Natural killer cell (primary cell): ENCODE measurements at regions not wholly inside any gene's neighbourhood (a gene's known extent, or its start where the extent isn't known, plus 50 kb on each side); places are given as distances from the start of the nearest gene placed in this dataset.

Source experiments
- ATAC-seq, 3 donors: fragments of 150-1000 bp in 2 of 3; fragments of 200-7000 bp in 1 of 3; cut with Tn5 transposase; 1 replicate in 1 of 3; 2 replicates in 2 of 3; pipeline ENCODE4 v1.10.0; 2021; ENCODE audit warnings: mild to moderate bottlenecking in 2 of 3, moderate library complexity in 2 of 3
- DNase-seq, 2 donors: peaks; one replicate each; pipeline versions ENCODE4 v3.0.0 to v3.0.0-alpha.2; 2013 to 2021; ENCODE audit warnings: mixed read lengths in 1 of 2
- H3K27ac ChIP-seq: one replicate; pipeline ENCODE4 v1.5.1; 2013; ENCODE audit warnings: mild to moderate bottlenecking, low read length
- H3K27me3 ChIP-seq: one replicate; pipeline ENCODE4 v1.6.1; 2013; ENCODE audit warnings: low read length; ENCODE audit not compliant: control insufficient read depth, insufficient read depth
- H3K36me3 ChIP-seq: one replicate; pipeline ENCODE4 v1.6.1; 2013; ENCODE audit warnings: low read length; ENCODE audit not compliant: control insufficient read depth, insufficient read depth
- H3K4me1 ChIP-seq: one replicate; pipeline ENCODE4 v1.6.1; 2013; ENCODE audit warnings: low read length; ENCODE audit not compliant: control insufficient read depth, insufficient read depth
- H3K4me3 ChIP-seq: one replicate; pipeline ENCODE4 v1.5.1; 2013; ENCODE audit warnings: low read length
- H3K9me3 ChIP-seq: one replicate; pipeline ENCODE4 v1.6.1; 2013; ENCODE audit warnings: low read length; ENCODE audit not compliant: control insufficient read depth, insufficient read depth
- H3K27ac Mint-ChIP-seq, 2 donors: one replicate each; pipeline ENCODE4 v1.8.0; 2022; ENCODE audit warnings: mild to moderate bottlenecking in 2 of 2, mixed read lengths in 2 of 2, moderate library complexity in 1 of 2
- H3K27me3 Mint-ChIP-seq, 2 donors: one replicate each; pipeline ENCODE4 v1.8.0; 2022; ENCODE audit warnings: low read depth in 2 of 2, mixed read lengths in 2 of 2
- H3K36me3 Mint-ChIP-seq: one replicate; pipeline ENCODE4 v1.8.0; 2022; ENCODE audit warnings: mixed read lengths
- H3K4me1 Mint-ChIP-seq, 2 donors: one replicate each; pipeline ENCODE4 v1.8.0; 2022; ENCODE audit warnings: mixed read lengths in 2 of 2
- H3K4me3 Mint-ChIP-seq: one replicate; pipeline ENCODE4 v1.8.0; 2022; ENCODE audit warnings: mild to moderate bottlenecking, moderate library complexity, mixed read lengths
- H3K9me3 Mint-ChIP-seq, 2 donors: one replicate each; pipeline ENCODE4 v1.8.0; 2022; ENCODE audit warnings: mixed read lengths in 2 of 2
- CTCF ChIP-seq: fragments of 200-600 bp; IDR thresholded peaks from one replicate; pipeline ENCODE4 v1.8.0; 2022; ENCODE audit warnings: antibody characterized with exemption
- WGBS: methylation state at CpG from one replicate; pipeline ENCODE4 v1.1.7; 2013; ENCODE audit warnings: missing lambda C conversion rate; ENCODE audit not compliant: insufficient coverage; 5-methylcytosine and 5-hydroxymethylcytosine counted together
- intact Hi-C: fragments of 100-400 bp; cut with micrococcal nuclease; formaldehyde crosslinking; loops from one replicate; pipeline ENCODE4 v1.14.2; 2022

- no peak overlapping the region for H3K4me3 Mint-ChIP-seq
- 60% methylated on average over 2 of the region's 2 CpGs for WGBS
- no peaks in the 10 kb centered on the region for H3K9me3 ChIP-seq
- H3K4me1 Mint-ChIP-seq = no peaks in the 10 kb centered on the region
- no peak for DNase-seq
- no peak overlapping the region for H3K27ac ChIP-seq
- no peak for ATAC-seq
- intact Hi-C loops = no loop called here
- H3K4me1 ChIP-seq = no peaks in the 10 kb centered on the region
- no peaks in the 10 kb centered on the region for H3K36me3 Mint-ChIP-seq
- no peak overlapping the region for H3K4me3 ChIP-seq
- TF ChIP-seq CTCF = no peak
- no peak overlapping the region for H3K27ac Mint-ChIP-seq
- no peaks in the 10 kb centered on the region for H3K27me3 ChIP-seq
- H3K36me3 ChIP-seq = no peaks in the 10 kb centered on the region
- no peaks in the 10 kb centered on the region for H3K9me3 Mint-ChIP-seq
- H3K27me3 Mint-ChIP-seq = peaks cover 0 to 2% of the 10 kb centered on the region in 2 donors
Measured at GRCh38 chrX:69324851-69325250, 159.6 kb upstream of the PJA1 start.

- no peaks in the 10 kb centered on the region for H3K27me3 ChIP-seq
- ATAC-seq = no peak
Measured at GRCh38 chrX:69323786-69324720, 158.8 kb upstream of the PJA1 start.

GRCh38 chrX:69321789-69322188 is 156.5 kb upstream of the PJA1 start:
- ATAC-seq = no peak
- no peak for TF ChIP-seq CTCF

More at GRCh38 chrX:69323786-69324720, 158.8 kb upstream of the PJA1 start:
- no peak for TF ChIP-seq CTCF
- Histone ChIP-seq H3K27ac (no peak overlapping the region), H3K9me3 (no peaks in the 10 kb centered on the region), H3K4me3 (no peak overlapping the region), H3K4me1 (no peaks in the 10 kb centered on the region), H3K36me3 (no peaks in the 10 kb centered on the region)
- DNase-seq = no peak
- intact Hi-C loops = no loop called here
- H3K27me3 Mint-ChIP-seq = peaks cover 0 to 2% of the 10 kb centered on the region in 2 donors
- H3K27ac Mint-ChIP-seq = no peak overlapping the region
- WGBS = 90% methylated on average over 9 of the region's 9 CpGs
- no peaks in the 10 kb centered on the region for H3K9me3 Mint-ChIP-seq
- H3K4me1 Mint-ChIP-seq = no peaks in the 10 kb centered on the region
- no peaks in the 10 kb centered on the region for H3K36me3 Mint-ChIP-seq
- H3K4me3 Mint-ChIP-seq = no peak overlapping the region

More at GRCh38 chrX:69321789-69322188, 156.5 kb upstream of the PJA1 start:
- no peak for DNase-seq
- H3K4me3 ChIP-seq = no peak overlapping the region
- intact Hi-C loops = no loop called here
- Mint-ChIP-seq H3K36me3 (no peaks in the 10 kb centered on the region), H3K4me3 (no peak overlapping the region), H3K27me3 (peaks cover 0 to 2% of the 10 kb centered on the region in 2 donors), H3K9me3 (no peaks in the 10 kb centered on the region), H3K27ac (no peak overlapping the region), H3K4me1 (no peaks in the 10 kb centered on the region)
- no peaks in the 10 kb centered on the region for H3K4me1 ChIP-seq
- 78% methylated on average over 3 of the region's 3 CpGs for whole genome bisulfite sequencing
- H3K9me3 ChIP-seq = no peaks in the 10 kb centered on the region
- H3K27me3 ChIP-seq = no peaks in the 10 kb centered on the region
- no peak overlapping the region for H3K27ac ChIP-seq
- no peaks in the 10 kb centered on the region for H3K36me3 ChIP-seq
